MM.1S (cell line): ENCODE measurements at regions not wholly inside any gene's neighbourhood (a gene's known extent, or its start where the extent isn't known, plus 50 kb on each side); places are given as distances from the start of the nearest gene placed in this dataset.

Experiments used
- DNase-seq: peaks from one replicate; pipeline ENCODE4 v3.0.0-alpha.2; 2015
- H2AFZ ChIP-seq: fragments of 300-600 bp; sonication (generic); 2 replicates; pipeline ENCODE4 v1.6.0; 2016; ENCODE audit warnings: antibody characterized with exemption, low read length
- H3F3A ChIP-seq: fragments of 300-600 bp; sonication (generic); 2 replicates; pipeline ENCODE4 v1.6.1; 2016; ENCODE audit warnings: mild to moderate bottlenecking, antibody characterized with exemption, low read length, moderate library complexity, mixed read lengths; ENCODE audit not compliant: insufficient read depth
- H3K27ac ChIP-seq: fragments of 300-600 bp; sonication (generic); 2 replicates; pipeline ENCODE4 v1.5.1; 2016; ENCODE audit warnings: mild to moderate bottlenecking, low read length
- H3K27me3 ChIP-seq: fragments of 300-600 bp; sonication (generic); replicated peaks from 2 replicates; pipeline ENCODE4 v1.6.0; 2016; ENCODE audit warnings: low read length; ENCODE audit not compliant: insufficient read depth
- H3K36me3 ChIP-seq: fragments of 300-600 bp; sonication (generic); replicated peaks from 2 replicates; pipeline ENCODE4 v1.6.1; 2016; ENCODE audit warnings: mild to moderate bottlenecking, low read length, mixed read lengths; ENCODE audit not compliant: insufficient read depth
- H3K4me1 ChIP-seq: fragments of 300-600 bp; sonication (generic); 2 replicates; pipeline ENCODE4 v1.6.1; 2016; ENCODE audit warnings: low read length, mixed read lengths
- H3K4me2 ChIP-seq: fragments of 300-600 bp; sonication (generic); 2 replicates; pipeline ENCODE4 v1.6.0; 2016; ENCODE audit warnings: low read depth, low read length
- H3K4me3 ChIP-seq: fragments of 300-600 bp; sonication (generic); 2 replicates; pipeline ENCODE4 v1.5.1; 2016; ENCODE audit warnings: low read length, mixed read lengths
- H3K79me2 ChIP-seq: fragments of 300-600 bp; sonication (generic); 2 replicates; pipeline ENCODE4 v1.6.1; 2016; ENCODE audit warnings: mixed run types, low read length, mixed read lengths
- H3K9ac ChIP-seq: fragments of 300-600 bp; sonication (generic); 2 replicates; pipeline ENCODE4 v1.6.1; 2016; ENCODE audit warnings: low read length, mixed read lengths
- H3K9me2 ChIP-seq: fragments of 300-600 bp; sonication (generic); replicated peaks from 2 replicates; pipeline ENCODE4 v1.6.1; 2016; ENCODE audit warnings: mild to moderate bottlenecking, low read length, mixed read lengths; ENCODE audit not compliant: insufficient read depth
- H3K9me3 ChIP-seq: fragments of 300-600 bp; sonication (generic); replicated peaks from 2 replicates; pipeline ENCODE4 v1.6.1; 2016; ENCODE audit warnings: mild to moderate bottlenecking, low read length, mixed read lengths; ENCODE audit not compliant: insufficient read depth
- H4K20me1 ChIP-seq: fragments of 300-600 bp; sonication (generic); 2 replicates; pipeline ENCODE4 v1.6.1; 2016; ENCODE audit warnings: mild to moderate bottlenecking, low read length, moderate library complexity, mixed read lengths; ENCODE audit not compliant: insufficient read depth
- EZH2 ChIP-seq: fragments of 300-600 bp; sonication (generic); optimal IDR thresholded peaks from 2 replicates; pipeline ENCODE3; 2017; ENCODE audit warnings: low read depth, mild to moderate bottlenecking, antibody characterized with exemption, low read length, mixed read lengths
- EZH2phosphoT487 ChIP-seq: fragments of 300-600 bp; sonication (generic); IDR thresholded peaks from 2 replicates; pipeline ENCODE4 v1.6.1; 2018; ENCODE audit warnings: antibody characterized with exemption, low read length
- TF ChIP-seq, protein P1 (sequence below): fragments of 300-600 bp; sonication (generic); IDR thresholded peaks from 2 replicates; pipeline ENCODE4 v1.5.1; 2016; ENCODE audit warnings: antibody characterized with exemption, low read length, mixed read lengths

- Histone ChIP-seq H3K4me3 (no peak overlapping the region), H3K4me2 (no peak overlapping the region), H3K27me3 (no peaks in the 10 kb centered on the region), H3K9ac (no peak overlapping the region), H4K20me1 (no peaks in the 10 kb centered on the region), H3K9me2 (no peaks in the 10 kb centered on the region), H3K79me2 (no peaks in the 10 kb centered on the region), H3K9me3 (no peaks in the 10 kb centered on the region), H3F3A (no peaks in the 10 kb centered on the region), H3K36me3 (no peaks in the 10 kb centered on the region), H3K4me1 (no peaks in the 10 kb centered on the region), H3K27ac (no peak overlapping the region), H2AFZ (no peak overlapping the region)
- TF ChIP-seq, protein P1, sequence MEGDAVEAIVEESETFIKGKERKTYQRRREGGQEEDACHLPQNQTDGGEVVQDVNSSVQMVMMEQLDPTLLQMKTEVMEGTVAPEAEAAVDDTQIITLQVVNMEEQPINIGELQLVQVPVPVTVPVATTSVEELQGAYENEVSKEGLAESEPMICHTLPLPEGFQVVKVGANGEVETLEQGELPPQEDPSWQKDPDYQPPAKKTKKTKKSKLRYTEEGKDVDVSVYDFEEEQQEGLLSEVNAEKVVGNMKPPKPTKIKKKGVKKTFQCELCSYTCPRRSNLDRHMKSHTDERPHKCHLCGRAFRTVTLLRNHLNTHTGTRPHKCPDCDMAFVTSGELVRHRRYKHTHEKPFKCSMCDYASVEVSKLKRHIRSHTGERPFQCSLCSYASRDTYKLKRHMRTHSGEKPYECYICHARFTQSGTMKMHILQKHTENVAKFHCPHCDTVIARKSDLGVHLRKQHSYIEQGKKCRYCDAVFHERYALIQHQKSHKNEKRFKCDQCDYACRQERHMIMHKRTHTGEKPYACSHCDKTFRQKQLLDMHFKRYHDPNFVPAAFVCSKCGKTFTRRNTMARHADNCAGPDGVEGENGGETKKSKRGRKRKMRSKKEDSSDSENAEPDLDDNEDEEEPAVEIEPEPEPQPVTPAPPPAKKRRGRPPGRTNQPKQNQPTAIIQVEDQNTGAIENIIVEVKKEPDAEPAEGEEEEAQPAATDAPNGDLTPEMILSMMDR = no peak
- TF ChIP-seq EZH2 = no peak
- TF ChIP-seq EZH2phosphoT487 = no peak
- DNase-seq = no peak
Measured at GRCh38 chr11:105407101-105407500, 202.8 kb upstream of the GRIA4 start.

DNA sequence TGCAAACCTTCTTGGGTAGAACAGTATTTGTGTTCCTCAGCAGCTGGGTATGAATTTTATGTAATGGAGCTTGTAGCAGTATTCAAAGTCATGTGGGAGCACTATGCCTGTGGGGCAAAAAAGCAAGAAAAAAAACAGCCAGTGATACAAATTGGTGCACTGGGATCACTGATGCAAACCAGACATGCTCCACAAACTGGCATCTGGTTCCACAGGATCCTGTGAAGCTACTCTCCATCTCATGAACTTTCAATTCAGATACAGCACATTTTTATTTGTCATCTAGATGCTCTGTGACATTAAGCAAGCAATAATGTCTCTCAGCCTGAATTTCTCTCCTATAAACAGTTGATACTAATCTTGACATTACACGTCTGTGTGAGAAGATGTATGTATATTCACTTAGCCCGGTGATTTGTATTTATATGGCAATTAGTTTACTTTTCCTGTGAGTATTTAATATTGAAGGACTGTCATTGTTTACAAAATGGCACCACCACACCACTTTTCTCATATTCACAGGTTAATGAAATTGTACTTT, 208.5 kb upstream of the GRIA4 start:
- H2AFZ ChIP-seq = no peak overlapping the region
- H3K4me1 ChIP-seq = no peaks in the 10 kb centered on the region
- no peaks in the 10 kb centered on the region for H3K9me2 ChIP-seq
- TF ChIP-seq, protein P1 = no peak
- TF ChIP-seq EZH2phosphoT487 (no peak), EZH2 (no peak)
- DNase-seq = no peak
- no peak overlapping the region for H3K9ac ChIP-seq
- H3K36me3 ChIP-seq = no peaks in the 10 kb centered on the region
- H3K4me3 ChIP-seq = no peak overlapping the region
- no peaks in the 10 kb centered on the region for H3K27me3 ChIP-seq
- H3K79me2 ChIP-seq = no peaks in the 10 kb centered on the region
- no peaks in the 10 kb centered on the region for H3F3A ChIP-seq
- no peak overlapping the region for H3K4me2 ChIP-seq
- H4K20me1 ChIP-seq = no peaks in the 10 kb centered on the region
- H3K27ac ChIP-seq = no peak overlapping the region
- H3K9me3 ChIP-seq = no peaks in the 10 kb centered on the region

DNA sequence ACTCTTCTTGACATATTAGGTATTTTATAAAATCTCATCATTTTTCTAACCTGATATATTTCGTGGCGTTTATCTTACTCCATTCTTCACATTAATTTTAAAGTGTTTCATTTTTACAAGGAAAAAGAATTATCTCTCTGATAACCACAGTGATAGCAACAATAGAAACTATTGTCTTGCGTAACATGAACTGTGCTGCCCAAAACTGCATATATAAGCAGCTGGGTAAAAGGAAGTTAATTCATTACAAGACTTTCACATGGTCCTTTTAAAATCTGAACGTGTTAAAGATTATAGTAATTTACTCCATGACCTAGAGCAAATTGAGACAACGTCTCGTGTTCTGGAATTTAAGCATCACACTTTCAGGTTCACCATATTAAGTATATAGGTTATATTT, 210.4 kb upstream of the GRIA4 start:
- no peaks in the 10 kb centered on the region for H3K79me2 ChIP-seq
- H3K27ac ChIP-seq = no peak overlapping the region
- no peak overlapping the region for H3K4me2 ChIP-seq
- TF ChIP-seq, protein P1 = no peak
- TF ChIP-seq EZH2phosphoT487 = no peak
- TF ChIP-seq EZH2 = no peak
- H3K9me2 ChIP-seq = no peaks in the 10 kb centered on the region
- H3K9me3 ChIP-seq = no peaks in the 10 kb centered on the region
- no peak for DNase-seq
- no peaks in the 10 kb centered on the region for H3F3A ChIP-seq
- no peak overlapping the region for H3K4me3 ChIP-seq
- no peaks in the 10 kb centered on the region for H3K4me1 ChIP-seq
- no peaks in the 10 kb centered on the region for H3K27me3 ChIP-seq
- H3K9ac ChIP-seq = no peak overlapping the region
- H4K20me1 ChIP-seq = no peaks in the 10 kb centered on the region
- no peaks in the 10 kb centered on the region for H3K36me3 ChIP-seq
- H2AFZ ChIP-seq = no peak overlapping the region
